Nephron progenitor cell (in vitro differentiated cells): ENCODE measurements at regions not wholly inside any gene's neighbourhood (a gene's known extent, or its start where the extent isn't known, plus 50 kb on each side); places are given as distances from the start of the nearest gene placed in this dataset.
"Not testable (repeated sequence)": the region's sequence is repeated elsewhere in the genome, so short reads cannot be mapped to it uniquely, and the experiment has no call there.

Source experiments
- DNase-seq: peaks from one replicate; pipeline ENCODE4 v3.0.0; 2021
- H3K27ac Mint-ChIP-seq: 2 replicates; pipeline ENCODE4 v1.8.0; 2021; ENCODE audit warnings: mild to moderate bottlenecking, moderate library complexity, mixed read lengths
- H3K27me3 Mint-ChIP-seq: 2 replicates; pipeline ENCODE4 v1.8.0; 2021; ENCODE audit warnings: mild to moderate bottlenecking, low read depth, mixed read lengths; ENCODE audit not compliant: poor library complexity
- H3K36me3 Mint-ChIP-seq: 2 replicates; pipeline ENCODE4 v1.8.0; 2021; ENCODE audit warnings: low read depth, mixed read lengths
- H3K4me1 Mint-ChIP-seq: 2 replicates; pipeline ENCODE4 v1.8.0; 2021; ENCODE audit warnings: mixed read lengths
- H3K4me3 Mint-ChIP-seq: 2 replicates; pipeline ENCODE4 v1.8.0; 2021; ENCODE audit warnings: mild to moderate bottlenecking, moderate library complexity, mixed read lengths
- H3K9me3 Mint-ChIP-seq: 2 replicates; pipeline ENCODE4 v1.8.0; 2021; ENCODE audit warnings: mild to moderate bottlenecking, moderate library complexity, mixed read lengths
- TF ChIP-seq, protein P1 (sequence below): fragments of 200-600 bp; sonication (generic); IDR thresholded peaks from 2 replicates; pipeline ENCODE4 v1.5.0; 2021; ENCODE audit warnings: antibody characterized with exemption

DNA sequence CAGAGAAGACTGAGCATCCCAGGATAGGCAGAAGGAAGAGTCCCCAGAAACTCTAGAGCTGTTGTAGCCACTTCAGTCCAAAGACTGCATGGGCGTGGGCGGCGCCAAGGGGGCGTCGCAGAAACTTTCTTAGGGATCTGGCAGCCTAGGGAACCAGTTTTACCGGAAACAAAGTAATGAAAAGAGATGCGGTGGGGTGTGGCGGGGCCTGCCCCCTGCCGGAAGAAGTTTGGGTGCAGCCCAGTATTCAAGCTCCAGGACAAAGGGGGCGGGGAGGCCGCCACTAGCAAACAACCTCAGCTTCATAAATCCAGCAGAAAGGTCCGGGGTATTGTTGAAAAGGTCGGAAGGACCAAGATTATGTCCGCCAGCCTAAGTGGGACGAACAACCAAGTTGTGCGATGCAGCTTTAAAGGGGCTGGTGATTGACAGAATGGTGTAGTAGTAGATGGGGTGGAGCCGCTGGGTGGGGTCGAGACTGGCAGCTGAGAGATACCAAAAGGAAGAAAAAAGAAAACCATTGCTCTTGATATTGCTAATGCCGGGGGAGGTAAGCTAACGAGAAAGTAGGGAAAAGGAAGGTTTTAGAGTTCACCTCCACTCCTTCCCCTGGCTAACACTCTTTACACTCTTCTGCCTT lies 190.5 kb downstream of the RRAGB start:
- Mint-ChIP-seq H3K9me3 (peaks cover 60% of the 10 kb centered on the region), H3K4me3 (peak overlapping the region; percentile 94), H3K27ac (peak overlapping the region; percentile 62), H3K36me3 (no peaks in the 10 kb centered on the region), H3K27me3 (peaks cover 3% of the 10 kb centered on the region), H3K4me1 (no peaks in the 10 kb centered on the region)
- peak; percentile 61 for DNase-seq
- TF ChIP-seq, protein P1, sequence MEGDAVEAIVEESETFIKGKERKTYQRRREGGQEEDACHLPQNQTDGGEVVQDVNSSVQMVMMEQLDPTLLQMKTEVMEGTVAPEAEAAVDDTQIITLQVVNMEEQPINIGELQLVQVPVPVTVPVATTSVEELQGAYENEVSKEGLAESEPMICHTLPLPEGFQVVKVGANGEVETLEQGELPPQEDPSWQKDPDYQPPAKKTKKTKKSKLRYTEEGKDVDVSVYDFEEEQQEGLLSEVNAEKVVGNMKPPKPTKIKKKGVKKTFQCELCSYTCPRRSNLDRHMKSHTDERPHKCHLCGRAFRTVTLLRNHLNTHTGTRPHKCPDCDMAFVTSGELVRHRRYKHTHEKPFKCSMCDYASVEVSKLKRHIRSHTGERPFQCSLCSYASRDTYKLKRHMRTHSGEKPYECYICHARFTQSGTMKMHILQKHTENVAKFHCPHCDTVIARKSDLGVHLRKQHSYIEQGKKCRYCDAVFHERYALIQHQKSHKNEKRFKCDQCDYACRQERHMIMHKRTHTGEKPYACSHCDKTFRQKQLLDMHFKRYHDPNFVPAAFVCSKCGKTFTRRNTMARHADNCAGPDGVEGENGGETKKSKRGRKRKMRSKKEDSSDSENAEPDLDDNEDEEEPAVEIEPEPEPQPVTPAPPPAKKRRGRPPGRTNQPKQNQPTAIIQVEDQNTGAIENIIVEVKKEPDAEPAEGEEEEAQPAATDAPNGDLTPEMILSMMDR, result peak; percentile 31

DNA sequence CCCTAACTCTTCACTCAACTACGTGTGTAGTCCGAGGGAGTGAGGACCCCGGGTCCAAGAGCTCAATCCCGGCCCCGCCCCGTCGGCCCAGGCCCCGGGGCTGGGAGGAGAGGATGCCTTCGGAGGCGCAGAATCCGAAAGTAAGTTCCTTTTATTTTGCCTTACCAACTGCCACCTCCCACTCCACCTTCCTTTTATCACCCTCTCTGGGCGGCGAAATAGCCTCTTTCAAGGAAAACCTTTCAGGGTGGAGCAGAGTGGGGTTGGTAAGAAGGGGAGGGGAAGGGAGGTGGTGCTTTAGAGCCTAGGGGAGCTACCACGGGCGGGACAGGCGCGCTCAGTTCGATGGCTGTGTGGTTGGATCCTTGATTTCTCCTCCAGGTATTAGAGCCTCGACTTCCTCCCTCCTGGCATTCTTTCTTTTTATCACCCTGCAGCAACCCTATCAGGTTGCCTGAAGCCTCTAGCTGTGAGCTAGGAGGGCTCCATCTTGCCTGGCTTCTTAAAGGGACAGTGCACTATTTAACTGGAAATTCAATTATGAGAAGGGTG lies 191.2 kb downstream of the RRAGB start:
- peaks cover 61% of the 10 kb centered on the region for H3K9me3 Mint-ChIP-seq
- H3K27ac Mint-ChIP-seq, result no peak overlapping the region
- no peaks in the 10 kb centered on the region for H3K4me1 Mint-ChIP-seq
- H3K4me3 Mint-ChIP-seq, result peak overlapping the region; percentile 94
- H3K27me3 Mint-ChIP-seq, result peaks cover 3% of the 10 kb centered on the region
- DNase-seq, result peak; percentile 7
- H3K36me3 Mint-ChIP-seq, result no peaks in the 10 kb centered on the region
- TF ChIP-seq, protein P1, result no peak

DNA sequence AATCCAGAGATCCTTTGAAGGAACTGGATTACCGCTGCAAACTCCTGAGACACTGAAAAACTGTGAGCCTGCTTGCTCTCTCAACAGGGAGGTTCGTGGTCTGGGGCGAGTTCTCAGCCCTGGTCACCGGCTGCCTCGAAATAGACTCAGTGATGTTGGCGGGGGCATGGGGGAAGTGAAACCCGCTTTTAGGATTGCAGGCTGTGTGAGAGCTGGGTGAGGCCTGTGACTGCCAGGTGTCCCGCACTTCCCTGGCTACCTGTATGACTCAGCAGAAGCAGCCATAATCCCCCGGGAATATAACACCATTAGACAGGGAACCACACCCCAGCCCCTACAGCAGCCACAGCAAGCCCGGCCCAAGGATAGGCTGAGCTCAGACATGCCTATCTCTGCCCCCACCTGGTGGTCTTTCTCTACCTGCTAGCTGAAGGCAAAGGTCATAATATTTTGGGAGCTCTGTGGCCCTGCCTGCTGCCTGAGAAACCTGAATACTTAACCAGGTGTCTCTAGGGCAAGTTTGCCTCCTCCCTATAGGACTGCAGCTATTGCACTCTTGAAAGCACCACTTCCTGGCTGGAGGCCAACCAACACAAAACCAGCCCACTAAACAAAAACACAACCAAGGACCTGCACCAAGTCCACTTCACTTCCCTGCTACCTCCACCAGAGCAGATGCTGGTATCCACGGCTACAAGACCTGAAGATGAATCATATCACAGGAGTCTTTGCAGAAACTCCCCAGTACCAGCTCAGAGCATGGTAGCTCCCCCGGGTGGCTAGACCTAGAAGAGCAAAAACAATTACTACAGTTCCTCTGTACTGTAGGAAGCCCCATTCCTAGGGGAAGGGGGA lies 202.0 kb downstream of the RRAGB start:
- Mint-ChIP-seq H3K36me3 (peaks cover 35% of the 10 kb centered on the region), H3K27ac (no peak overlapping the region), H3K4me3 (no peak overlapping the region), H3K9me3 (peaks cover 75% of the 10 kb centered on the region), H3K27me3 (peaks cover 5% of the 10 kb centered on the region), H3K4me1 (no peaks in the 10 kb centered on the region)
- TF ChIP-seq, protein P1, result no peak
- no peak for DNase-seq

DNA sequence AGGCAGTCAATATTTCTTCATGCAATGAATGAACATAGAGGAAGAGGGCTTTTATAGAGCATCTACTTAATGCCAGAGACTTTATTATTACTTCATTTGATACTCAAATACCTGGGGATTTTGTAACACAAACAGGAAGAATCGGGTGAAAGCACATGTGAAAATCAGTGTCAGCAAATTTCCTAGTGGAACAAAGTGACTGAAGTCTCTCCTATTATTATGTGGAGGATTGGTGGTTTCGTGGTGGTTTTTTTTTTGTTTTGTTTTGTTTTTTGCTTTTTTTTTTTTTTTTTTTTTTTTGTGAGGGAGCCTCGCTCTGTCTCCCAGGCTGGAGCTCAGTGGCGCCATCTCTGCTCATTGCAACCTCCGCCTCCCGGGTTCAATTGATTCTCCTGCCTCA lies 207.0 kb downstream of the RRAGB start:
- H3K27me3 Mint-ChIP-seq, result peaks cover 5% of the 10 kb centered on the region
- TF ChIP-seq, protein P1, result no peak
- peaks cover 26% of the 10 kb centered on the region for H3K36me3 Mint-ChIP-seq
- H3K4me1 Mint-ChIP-seq, result no peaks in the 10 kb centered on the region
- no peak for DNase-seq
- no peak overlapping the region for H3K27ac Mint-ChIP-seq
- H3K4me3 Mint-ChIP-seq, result no peak overlapping the region
- H3K9me3 Mint-ChIP-seq, result peaks cover 91% of the 10 kb centered on the region

DNA sequence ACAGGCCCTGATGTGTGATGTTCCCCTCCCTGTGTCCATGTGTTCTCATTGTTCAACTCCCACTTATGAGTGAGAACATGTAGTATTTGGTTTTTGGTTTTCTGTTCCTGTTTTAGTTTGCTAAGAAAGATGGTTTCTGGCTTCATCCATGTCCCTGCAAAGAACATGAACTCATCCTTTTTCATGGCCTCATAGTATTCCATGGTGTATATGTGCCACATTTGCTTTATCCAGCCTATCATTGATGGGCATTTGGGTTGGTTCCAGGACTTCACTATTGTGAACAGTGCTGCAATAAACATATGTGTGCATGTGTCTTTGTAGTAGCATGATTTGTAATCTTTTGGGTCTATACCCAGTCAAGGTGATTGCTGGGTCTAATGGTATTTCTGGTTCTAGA lies 211.0 kb downstream of the RRAGB start:
- not testable (repeated sequence) for H3K27me3 Mint-ChIP-seq, H3K27ac Mint-ChIP-seq, H3K4me1 Mint-ChIP-seq, H3K36me3 Mint-ChIP-seq, H3K4me3 Mint-ChIP-seq, DNase-seq
- peaks cover 89% of the 10 kb centered on the region for H3K9me3 Mint-ChIP-seq
